ENCODE measurements at regions not wholly inside any gene's neighbourhood (a gene's known extent, or its start where the extent isn't known, plus 50 kb on each side); places are given as distances from the start of the nearest gene placed in this dataset.

DNA sequence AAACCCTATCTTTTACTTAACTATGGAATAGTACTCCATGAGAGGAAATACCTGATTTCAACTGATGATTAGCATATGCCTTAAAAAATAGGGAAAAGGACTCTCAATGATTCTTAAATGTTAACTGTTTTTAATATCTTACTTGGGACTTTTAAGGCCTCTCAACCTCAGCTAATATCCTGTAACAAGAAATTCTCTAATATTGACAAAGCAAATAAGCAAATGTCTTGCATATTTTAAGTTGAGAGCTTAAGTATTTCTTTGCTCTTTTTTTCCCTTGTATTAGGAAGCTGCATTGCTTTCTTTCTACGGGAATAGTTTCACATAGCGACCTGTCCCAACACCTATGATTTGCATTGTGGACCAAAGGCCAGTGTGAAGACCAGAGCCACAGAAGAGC is 249.9 kb downstream of the BCAT1 start:
- Histone ChIP-seq H3K9me3 (ENCODE audit: control insufficient read depth, low read depth, low read length) (no peaks in the 10 kb centered on the region), H3K79me2 (ENCODE audit: control insufficient read depth, insufficient read depth, low read length) (no peaks in the 10 kb centered on the region), H3K9ac (ENCODE audit: control insufficient read depth, extremely low read depth, insufficient read depth, low read length) (no peak overlapping the region), H3K27me3 (ENCODE audit: control insufficient read depth, extremely low read depth, insufficient read depth, low read length) (no peaks in the 10 kb centered on the region), H3K27ac (ENCODE audit: control insufficient read depth, insufficient read depth, low read length) (no peak overlapping the region), H3K4me2 (ENCODE audit: control insufficient read depth, extremely low read depth, insufficient read depth, low read depth, low read length) (no peak overlapping the region), H3K4me1 (ENCODE audit: control insufficient read depth, extremely low read depth, insufficient read depth, low read length) (no peaks in the 10 kb centered on the region), H2AFZ (ENCODE audit: control insufficient read depth, low read length) (no peak overlapping the region), H3K4me3 (ENCODE audit: control insufficient read depth in 2 of 3, extremely low read depth in 1 of 3, insufficient read depth in 2 of 3, low read depth in 1 of 3, low read length in 3 of 3) (no peak overlapping the region), H4K20me1 (ENCODE audit: control insufficient read depth, extremely low read depth, insufficient read depth, low read length) (no peaks in the 10 kb centered on the region), H3K9me1 (ENCODE audit: control insufficient read depth, extremely low read depth, insufficient read depth, low read length) (no peaks in the 10 kb centered on the region), H3K36me3 (ENCODE audit: control insufficient read depth in 2 of 2, extremely low read depth in 1 of 2, insufficient read depth in 2 of 2, low read length in 2 of 2) (no peaks in the 10 kb centered on the region)
- DNase-seq (ENCODE audit: low read depth, low spot score) (no peak), FAIRE-seq (no peak)
- TF ChIP-seq EZH2 (IDR thresholded peaks at IDR 0.05; ENCODE audit: low read length) (no peak), CTCF (optimal IDR thresholded peaks at IDR 0.05 in 1 of 3, IDR thresholded peaks at IDR 0.05 in 1 of 3, conservative IDR thresholded peaks at IDR 0.05 in 1 of 3; ENCODE audit: extremely low read depth in 1 of 3, insufficient read depth in 2 of 3, low read length in 3 of 3) (no peak)
- dilution Hi-C loops (cut with MboI; ENCODE audit: extremely low pct_ligation_motif_present, low sequenced_read_pairs) = no loop called here

GRCh38 chr12:24697769-24698168 is 251.1 kb downstream of the BCAT1 start:
- H2AFZ ChIP-seq (ENCODE audit: control insufficient read depth, low read length) = no peak overlapping the region
- no peaks in the 10 kb centered on the region for H4K20me1 ChIP-seq (ENCODE audit: control insufficient read depth, extremely low read depth, insufficient read depth, low read length)
- FAIRE-seq = no peak
- H3K4me1 ChIP-seq (ENCODE audit: control insufficient read depth, extremely low read depth, insufficient read depth, low read length) = no peaks in the 10 kb centered on the region
- H3K27ac ChIP-seq (ENCODE audit: control insufficient read depth, insufficient read depth, low read length) = no peak overlapping the region
- TF ChIP-seq CTCF (optimal IDR thresholded peaks at IDR 0.05 in 1 of 3, IDR thresholded peaks at IDR 0.05 in 1 of 3, conservative IDR thresholded peaks at IDR 0.05 in 1 of 3; ENCODE audit: extremely low read depth in 1 of 3, insufficient read depth in 2 of 3, low read length in 3 of 3) (no peak), EZH2 (IDR thresholded peaks at IDR 0.05; ENCODE audit: low read length) (no peak)
- H3K4me3 ChIP-seq (ENCODE audit: control insufficient read depth in 2 of 3, extremely low read depth in 1 of 3, insufficient read depth in 2 of 3, low read depth in 1 of 3, low read length in 3 of 3) = no peak overlapping the region
- dilution Hi-C loops (cut with MboI; ENCODE audit: extremely low pct_ligation_motif_present, low sequenced_read_pairs) = no loop called here
- no peak for DNase-seq (ENCODE audit: low read depth, low spot score)
- no peak overlapping the region for H3K9ac ChIP-seq (ENCODE audit: control insufficient read depth, extremely low read depth, insufficient read depth, low read length)
- no peaks in the 10 kb centered on the region for H3K9me1 ChIP-seq (ENCODE audit: control insufficient read depth, extremely low read depth, insufficient read depth, low read length)
- no peak overlapping the region for H3K4me2 ChIP-seq (ENCODE audit: control insufficient read depth, extremely low read depth, insufficient read depth, low read depth, low read length)
- no peaks in the 10 kb centered on the region for H3K79me2 ChIP-seq (ENCODE audit: control insufficient read depth, insufficient read depth, low read length)
- no peaks in the 10 kb centered on the region for H3K36me3 ChIP-seq (ENCODE audit: control insufficient read depth in 2 of 2, extremely low read depth in 1 of 2, insufficient read depth in 2 of 2, low read length in 2 of 2)
- no peaks in the 10 kb centered on the region for H3K9me3 ChIP-seq (ENCODE audit: control insufficient read depth, low read depth, low read length)
- no peaks in the 10 kb centered on the region for H3K27me3 ChIP-seq (ENCODE audit: control insufficient read depth, extremely low read depth, insufficient read depth, low read length)

Data from keratinocyte (primary cell).